ENCODE measurements at regions not wholly inside any gene's neighbourhood (a gene's known extent, or its start where the extent isn't known, plus 50 kb on each side); places are given as distances from the start of the nearest gene placed in this dataset.
"Not testable (repeated sequence)": the region's sequence is repeated elsewhere in the genome, so short reads cannot be mapped to it uniquely, and the experiment has no call there.

DNA sequence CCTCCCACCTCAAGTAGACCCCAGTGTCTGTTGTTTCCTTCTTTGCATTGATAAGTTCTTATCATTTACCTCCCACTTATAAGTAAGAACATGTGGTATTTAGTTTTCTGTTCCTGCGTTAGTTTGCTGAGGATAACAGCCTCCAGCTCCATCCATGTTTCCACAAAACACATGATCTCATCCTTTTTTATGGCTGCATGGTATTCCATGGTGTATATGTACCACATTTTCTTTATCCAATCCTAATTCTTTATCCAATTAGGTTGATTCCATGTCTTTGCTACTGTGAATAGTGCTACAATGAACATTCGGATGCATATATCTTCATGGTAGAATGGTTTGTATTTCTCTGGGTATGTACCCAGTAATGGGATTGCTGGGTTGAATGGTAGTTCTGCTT, 102.5 kb upstream of the UGP2 start:
- DNase-seq (ENCODE audit: low spot score), result not testable (repeated sequence)

GRCh38 chr2:63740020-63740419, 101.7 kb upstream of the UGP2 start:
- DNase-seq (ENCODE audit: low spot score), result no peak

- DNase-seq (ENCODE audit: low spot score), result no peak
Observed at GRCh38 chr2:63740943-63741342, 100.8 kb upstream of the UGP2 start.

DNA sequence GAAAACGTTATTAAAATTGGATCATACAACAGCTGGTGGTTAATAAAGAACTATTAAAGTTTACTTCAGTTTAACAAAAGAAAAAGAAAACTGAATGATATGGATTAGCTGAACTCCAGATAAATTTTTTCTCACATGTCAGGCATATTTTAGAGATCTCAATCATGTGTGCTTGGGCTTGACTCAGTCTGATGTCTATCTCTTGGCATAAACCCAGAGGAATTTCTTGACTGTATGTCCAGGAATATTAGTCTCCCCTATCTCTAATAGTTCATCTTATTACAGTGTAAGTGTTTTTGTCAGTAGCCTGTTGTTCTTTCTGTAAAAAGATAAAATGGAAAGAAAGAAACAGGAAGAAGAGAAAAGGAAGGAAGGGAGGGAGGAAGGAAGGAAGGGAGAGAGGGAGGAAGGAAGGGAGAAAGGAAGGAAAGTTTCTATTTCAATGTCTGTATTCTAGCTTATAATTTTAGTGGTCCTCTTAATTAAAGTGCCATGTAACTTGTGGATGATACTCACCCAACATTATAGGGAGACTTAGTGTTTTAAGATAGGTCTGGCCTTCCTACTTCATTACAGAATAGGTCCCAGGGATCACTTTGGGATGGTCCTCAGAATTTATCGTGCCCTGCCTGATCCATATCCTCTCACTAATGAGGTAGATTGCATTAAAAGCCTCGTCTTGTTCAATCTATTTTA, 99.7 kb upstream of the UGP2 start:
- no peak for DNase-seq (ENCODE audit: low spot score)

GRCh38 chr2:63742580-63742976, 99.1 kb upstream of the UGP2 start:
- no peak for DNase-seq (ENCODE audit: low spot score)

GRCh38 chr2:63743170-63743981, 98.3 kb upstream of the UGP2 start:
- no peak for DNase-seq (ENCODE audit: low spot score)

DNA sequence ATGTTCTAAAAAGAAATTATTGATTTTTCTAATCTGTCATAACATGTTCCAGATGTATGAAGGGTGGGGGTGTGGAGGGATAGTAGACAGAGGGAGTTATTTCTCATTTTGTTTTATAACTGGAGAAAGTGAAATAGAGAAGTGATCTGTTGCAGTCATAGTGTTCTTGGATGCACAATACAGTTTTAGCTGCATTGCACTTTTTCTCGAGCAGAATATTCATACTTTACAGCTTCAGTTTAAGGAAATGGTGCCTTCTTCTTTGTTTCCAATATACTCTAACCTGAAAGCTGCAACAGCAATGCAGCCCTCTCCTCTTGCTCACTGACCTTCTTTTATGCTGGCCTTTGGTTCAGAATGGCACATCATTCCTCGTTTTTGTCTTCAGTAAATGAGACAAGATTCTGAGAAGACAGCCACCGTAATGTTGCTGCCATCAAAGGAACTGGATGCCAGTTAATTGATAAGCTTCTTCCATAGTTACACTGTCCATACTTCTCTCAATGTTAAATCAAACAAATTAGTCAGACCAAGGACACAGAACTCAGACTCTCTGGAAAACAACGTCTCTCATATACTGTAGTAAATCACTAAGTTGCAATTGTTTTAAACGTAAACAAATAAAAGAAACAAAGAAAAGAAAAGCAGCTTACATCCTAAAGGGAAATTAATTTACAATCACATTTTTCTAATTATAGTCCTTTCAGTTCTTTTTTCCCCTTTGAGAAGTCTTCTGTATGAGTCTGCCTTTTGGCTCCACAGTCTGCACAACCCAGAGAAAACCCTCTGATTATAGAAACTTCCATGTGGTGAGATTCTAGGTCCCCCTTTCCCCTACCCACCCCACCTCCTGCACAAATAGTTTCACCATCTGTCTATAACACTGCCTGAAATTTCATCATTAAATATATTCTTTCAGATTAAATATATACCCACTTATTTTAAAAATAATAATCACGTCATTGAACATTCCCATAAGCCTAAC, 97.4 kb upstream of the UGP2 start:
- DNase-seq (ENCODE audit: low spot score), result no peak

DNA sequence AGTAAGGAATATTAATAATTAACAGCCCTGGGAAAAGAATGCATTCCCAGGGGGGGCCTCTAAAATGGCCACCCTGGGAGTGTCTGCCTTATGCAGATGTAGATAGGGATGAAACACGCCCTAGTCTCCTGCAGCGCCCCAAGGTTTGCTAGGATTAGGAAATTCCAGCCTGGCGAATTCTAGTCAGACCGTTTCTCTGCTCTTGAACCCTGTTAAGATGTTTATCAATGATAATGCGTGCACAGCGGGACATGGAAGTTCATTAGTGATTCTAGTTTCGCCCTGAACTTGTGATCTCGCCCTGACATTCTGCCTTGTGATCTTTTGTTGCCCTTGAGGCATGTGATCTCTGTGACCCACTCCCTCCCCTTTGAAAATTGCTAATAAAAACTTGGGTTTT, 95.1 kb upstream of the UGP2 start:
- not testable (repeated sequence) for DNase-seq (ENCODE audit: low spot score)

DNA sequence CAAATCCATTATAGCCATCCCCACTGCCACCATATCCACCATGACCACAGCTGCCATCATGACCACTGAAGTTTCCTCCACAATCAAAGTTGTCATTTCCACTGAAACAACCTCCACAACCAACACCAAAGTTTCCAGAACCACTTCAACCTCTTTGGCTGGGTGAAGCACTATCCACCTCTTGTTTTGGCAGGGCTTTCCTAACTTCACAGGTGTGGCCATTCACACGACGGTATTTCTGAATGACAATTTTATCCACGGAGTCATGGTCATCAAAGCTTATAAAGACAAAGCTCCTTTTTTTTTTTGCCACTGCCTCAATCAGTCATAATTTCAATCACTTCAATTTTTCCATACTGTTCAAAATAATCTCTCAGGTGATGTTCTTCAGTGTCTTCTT, 89.8 kb upstream of the UGP2 start:
- DNase-seq (ENCODE audit: low spot score), result no peak

- DNase-seq (ENCODE audit: low spot score), result no peak
Observed at GRCh38 chr2:63755216-63755615, 86.5 kb upstream of the UGP2 start.

DNA sequence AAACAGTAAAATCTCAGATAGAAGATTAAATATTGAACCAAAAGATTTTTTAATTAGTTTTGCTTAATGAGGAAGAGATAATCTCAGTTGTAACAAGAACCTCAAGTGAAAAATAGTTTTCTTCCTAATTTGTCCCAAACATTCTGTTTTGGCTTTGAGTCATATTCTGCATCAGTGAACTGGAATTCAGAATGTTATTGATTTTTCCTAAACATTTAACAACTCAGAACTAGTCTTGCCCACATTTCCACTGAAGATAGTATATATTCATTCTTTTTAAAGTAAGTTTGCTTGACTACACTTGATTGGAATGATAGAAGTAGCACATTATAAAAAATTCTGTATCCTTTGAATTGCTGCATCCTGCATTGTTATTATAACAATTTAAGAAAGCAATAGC, 85.7 kb upstream of the UGP2 start:
- no peak for DNase-seq (ENCODE audit: low spot score)

DNA sequence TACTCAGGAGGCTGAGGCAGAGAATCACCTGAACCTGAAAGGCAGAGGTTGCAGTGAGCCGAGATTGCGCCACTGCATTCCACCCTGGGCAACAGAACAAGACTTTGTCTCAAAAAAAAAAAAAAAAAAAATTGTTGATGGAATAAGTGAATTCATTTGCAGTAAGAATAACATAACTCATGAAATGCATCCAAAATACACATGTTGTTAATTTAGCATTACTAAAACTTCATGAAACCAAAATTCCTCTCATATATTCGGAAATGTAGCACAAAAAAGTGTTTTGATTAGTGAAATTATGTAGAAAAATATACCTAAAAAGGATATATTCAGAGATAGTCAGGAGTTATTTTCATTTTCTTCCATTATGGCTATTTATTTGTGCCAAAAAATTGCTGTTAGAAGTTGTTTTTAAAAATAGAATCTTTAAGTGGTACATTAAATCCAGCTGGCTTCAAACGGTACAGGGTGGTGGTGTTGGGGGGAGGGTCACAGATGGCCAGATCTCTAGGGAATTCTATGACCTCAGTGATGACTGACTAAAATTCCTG, 78.2 kb upstream of the UGP2 start:
- no peak for DNase-seq (ENCODE audit: low spot score)

- no peak for DNase-seq (ENCODE audit: low spot score)
Observed at GRCh38 chr2:63764630-63765029, 77.1 kb upstream of the UGP2 start.

- no peak for DNase-seq (ENCODE audit: low spot score)
Observed at GRCh38 chr2:63765117-63765516, 76.6 kb upstream of the UGP2 start.

DNA sequence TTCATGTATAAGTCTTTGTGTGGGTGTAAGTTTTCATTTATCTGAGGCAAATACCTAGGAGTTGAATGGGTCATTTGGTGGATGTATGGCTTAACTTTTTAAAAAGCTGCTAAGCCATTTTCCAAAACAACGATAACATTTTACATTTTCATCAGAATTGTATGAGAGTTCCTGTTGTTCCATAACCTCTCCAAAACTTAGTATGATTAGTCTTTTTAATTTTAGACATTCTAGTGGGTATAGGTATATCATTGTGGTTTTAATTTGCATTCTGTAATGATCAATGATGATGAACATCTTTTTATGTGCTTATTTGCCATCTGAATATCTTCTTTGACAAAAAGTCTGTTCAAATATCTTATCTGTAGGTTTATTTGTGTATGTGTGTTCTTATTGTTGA, 74.4 kb upstream of the UGP2 start:
- no peak for DNase-seq (ENCODE audit: low spot score)

- no peak for DNase-seq (ENCODE audit: low spot score)
Observed at GRCh38 chr2:63768051-63768450, 73.6 kb upstream of the UGP2 start.

- DNase-seq (ENCODE audit: low spot score), result no peak
Observed at GRCh38 chr2:63769915-63770314, 71.8 kb upstream of the UGP2 start.

DNA sequence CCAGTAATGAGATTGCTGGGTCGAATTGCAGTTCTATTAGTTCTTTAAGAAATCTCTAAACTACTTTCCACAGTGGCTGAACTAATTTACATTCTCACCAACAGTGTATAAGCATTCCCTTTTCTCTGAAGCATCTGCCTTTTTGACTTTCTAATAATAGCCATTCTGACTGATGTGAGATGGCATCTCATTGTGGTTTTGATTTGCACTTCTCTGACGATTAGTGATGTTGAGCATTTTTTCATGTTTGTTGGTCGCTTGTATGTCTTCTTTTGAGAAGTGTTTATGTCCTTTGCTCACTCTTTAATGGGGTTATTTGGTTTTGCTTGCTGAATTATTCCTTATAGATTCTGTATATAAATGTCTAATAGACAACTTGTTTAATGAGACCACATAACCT, 69.6 kb upstream of the UGP2 start:
- no peak for DNase-seq (ENCODE audit: low spot score)

DNA sequence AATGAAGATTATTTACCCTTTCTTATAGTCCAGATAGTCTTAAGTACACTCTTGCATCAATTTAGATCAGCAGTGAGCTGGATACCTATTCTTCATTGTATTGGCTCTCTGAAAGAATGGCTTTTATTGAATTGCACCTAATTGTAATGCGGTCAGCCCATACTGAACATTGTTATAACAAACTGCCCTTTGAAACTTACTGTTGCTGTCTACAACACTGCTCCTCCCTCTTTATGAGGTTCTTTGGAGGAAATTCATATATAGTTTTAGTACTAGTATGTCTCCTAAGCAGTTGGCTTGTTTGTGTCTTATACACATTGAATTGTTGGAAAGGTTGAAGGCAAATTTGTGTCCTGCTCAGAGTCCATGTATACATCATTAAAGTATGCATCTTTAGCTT, 66.5 kb upstream of the UGP2 start:
- DNase-seq (ENCODE audit: low spot score), result no peak

DNA sequence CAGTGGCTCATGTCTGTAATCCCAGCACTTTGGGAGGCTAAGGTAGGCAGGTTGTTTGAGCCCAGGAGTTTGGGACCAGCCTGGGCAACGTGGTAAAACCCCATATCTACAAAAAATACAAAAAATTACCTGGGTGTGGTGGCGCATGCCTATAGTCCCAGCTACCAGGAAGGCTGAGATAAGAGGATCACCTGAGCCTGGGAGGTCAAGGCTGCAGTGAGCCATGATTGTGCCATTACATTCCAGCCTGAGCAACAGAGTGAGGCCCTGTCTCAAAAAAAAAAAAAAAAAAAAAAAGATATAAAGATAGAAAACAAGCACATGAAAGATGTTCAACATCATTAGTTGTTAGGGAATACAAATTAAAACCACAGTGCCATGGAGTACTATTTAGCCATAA, 65.3 kb upstream of the UGP2 start:
- DNase-seq (ENCODE audit: low spot score), result no peak

GRCh38 chr2:63777816-63778215, 63.9 kb upstream of the UGP2 start:
- DNase-seq (ENCODE audit: low spot score), result no peak

GRCh38 chr2:63778391-63778790, 63.3 kb upstream of the UGP2 start:
- DNase-seq (ENCODE audit: low spot score), result no peak

Data from activated CD4-positive, alpha-beta T cell treated with anti-CD3 and anti-CD28 coated beads, Interleukin-2, Interleukin-4, amounts not matched to agents 100 ng/mL and 50 ng/mL, durations not matched to agents 16 hours and 8 hours (primary cell).